GM19324 (cell line): ENCODE measurements at regions not wholly inside any gene's neighbourhood (a gene's known extent, or its start where the extent isn't known, plus 50 kb on each side); places are given as distances from the start of the nearest gene placed in this dataset.
"Not testable (repeated sequence)": the region's sequence is repeated elsewhere in the genome, so short reads cannot be mapped to it uniquely, and the experiment has no call there.

Experiments
- ATAC-seq: cut with Tn5 transposase; IDR thresholded peaks from one replicate; pipeline ENCODE4 v1.9.1; 2021; ENCODE audit warnings: mild to moderate bottlenecking, moderate library complexity; ENCODE audit not compliant: unreplicated experiment, low FRiP score

DNA sequence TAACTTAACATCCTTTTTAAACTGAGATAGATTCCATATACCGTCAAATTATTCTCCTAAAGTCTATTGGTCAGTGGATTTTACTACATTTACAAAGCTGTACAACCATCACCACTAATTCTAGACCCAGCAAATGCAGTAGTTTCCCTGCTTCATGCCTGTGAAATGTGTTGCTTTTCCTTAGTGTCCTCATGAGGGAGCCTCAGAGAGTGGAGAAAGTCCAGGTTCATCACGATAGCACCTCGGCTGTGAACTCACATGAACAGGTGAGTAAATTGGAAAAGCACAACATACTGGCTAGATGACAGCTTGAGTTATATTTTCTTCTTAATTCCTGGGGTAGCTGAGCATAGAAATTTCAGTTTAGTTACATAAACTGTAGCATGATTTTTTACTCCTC is 653.7 kb downstream of the MTRR start:
- ATAC-seq = no peak

GRCh38 chr5:8523501-8523900 is 654.6 kb downstream of the MTRR start:
- ATAC-seq = no peak

DNA sequence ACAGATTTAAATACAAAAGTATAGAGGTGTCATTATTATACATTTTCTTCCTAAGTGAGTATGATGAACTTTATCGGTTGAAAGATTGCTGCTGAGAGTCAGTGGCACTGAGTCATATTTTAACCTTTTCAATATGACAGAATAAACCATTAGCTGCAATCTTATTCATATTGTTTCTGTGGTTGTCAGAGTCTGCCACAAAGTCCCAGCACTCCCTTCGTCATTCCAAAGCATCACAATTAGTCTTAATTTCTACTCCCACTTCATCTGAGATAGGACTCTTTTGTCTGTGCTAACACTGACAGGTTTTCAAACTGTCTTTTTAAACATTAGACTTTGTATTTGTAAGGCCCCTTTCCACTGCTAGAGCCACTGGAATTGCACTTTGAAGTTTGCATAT is 656.9 kb downstream of the MTRR start:
- no peak for ATAC-seq

GRCh38 chr5:8528106-8528505 is 659.2 kb downstream of the MTRR start:
- no peak for ATAC-seq

DNA sequence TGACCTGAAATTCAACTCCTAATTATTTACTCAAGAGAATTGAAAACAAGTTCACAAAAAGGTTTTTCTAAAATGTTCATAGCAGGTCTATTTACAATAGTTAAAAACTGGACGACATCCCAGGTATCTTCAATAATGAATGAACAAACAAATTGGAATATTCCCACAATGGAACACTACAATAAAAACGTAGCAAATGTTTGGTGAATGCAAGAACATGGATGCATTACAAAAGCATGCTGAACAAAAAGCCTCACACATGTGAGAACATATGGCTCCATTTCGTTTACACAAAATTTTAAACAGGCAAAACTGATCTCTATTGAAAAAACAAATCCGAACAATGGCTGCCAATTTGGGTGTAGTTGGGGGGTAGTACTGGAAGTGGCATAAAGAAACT is 669.9 kb downstream of the MTRR start:
- no peak for ATAC-seq

DNA sequence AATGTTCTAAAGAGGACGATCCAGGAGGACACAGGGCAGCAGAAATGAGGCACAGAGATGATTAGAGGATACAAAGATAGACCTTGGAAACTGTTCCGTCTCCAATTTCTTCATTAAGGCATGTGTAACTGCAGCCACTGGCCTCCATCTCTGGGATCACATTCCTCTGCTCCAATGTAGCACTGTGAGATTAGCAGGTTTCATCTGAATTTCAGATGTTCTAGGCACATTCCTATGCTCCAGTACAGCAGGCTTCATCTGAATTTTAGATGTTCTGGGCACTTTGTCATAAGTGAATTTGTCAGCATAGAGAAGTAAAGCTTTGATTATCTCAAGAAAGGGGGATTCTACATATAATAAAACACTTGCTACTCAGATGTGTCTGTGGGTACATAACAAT is 671.4 kb downstream of the MTRR start:
- ATAC-seq = no peak

GRCh38 chr5:8550921-8551320 is 682.0 kb downstream of the MTRR start:
- no peak for ATAC-seq

GRCh38 chr5:8553364-8553763 is 684.4 kb downstream of the MTRR start:
- ATAC-seq = no peak

- ATAC-seq = no peak
Observed at GRCh38 chr5:8557728-8558127, 688.8 kb downstream of the MTRR start.

GRCh38 chr5:8560776-8561175 is 691.8 kb downstream of the MTRR start:
- ATAC-seq = no peak

DNA sequence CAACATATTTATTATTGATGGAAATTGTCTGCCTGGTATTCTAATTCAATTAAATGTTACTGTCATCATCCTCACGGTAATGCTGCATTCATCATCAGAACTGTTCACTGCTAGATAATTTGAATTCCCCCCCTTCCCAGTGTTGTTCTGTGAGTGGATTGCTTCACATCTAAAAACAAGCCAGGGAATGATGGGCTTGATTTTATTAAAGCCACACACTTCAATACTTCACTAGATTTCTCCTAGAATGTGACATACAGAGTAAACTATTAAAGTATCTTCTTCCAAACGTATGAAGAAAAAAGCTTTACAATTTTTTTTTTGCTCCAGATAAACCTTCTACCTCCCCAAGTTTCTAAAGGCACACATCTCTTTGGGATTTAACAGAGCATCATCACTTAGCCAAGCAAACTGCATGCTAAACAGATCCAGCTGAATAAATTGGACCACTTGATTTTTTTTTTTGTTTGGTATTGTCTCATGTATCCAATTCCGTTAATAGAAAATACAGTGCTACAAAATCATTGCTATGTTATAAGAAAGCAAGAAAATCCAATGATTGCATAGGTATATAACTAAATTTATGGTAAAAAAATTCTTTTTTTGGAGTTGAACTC is 692.4 kb downstream of the MTRR start:
- no peak for ATAC-seq

DNA sequence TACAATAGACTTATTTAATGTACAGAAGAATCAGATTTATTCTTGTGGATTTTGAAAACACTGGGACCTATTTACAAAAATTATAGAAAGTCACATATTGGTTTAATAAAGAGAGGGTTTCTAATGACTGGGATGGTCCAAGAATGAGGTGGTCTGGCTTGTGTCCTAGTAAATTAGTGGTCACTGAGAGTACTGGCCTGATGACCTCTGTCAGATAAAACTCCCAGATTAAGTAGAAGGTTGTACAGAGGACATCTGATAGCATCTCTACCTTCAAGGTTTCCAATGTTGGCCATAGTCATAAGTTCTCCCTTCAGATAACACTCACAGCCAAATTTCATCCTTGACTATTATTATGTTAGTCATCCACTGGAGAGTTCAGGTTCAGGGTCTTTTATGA is 692.9 kb downstream of the MTRR start:
- ATAC-seq = no peak

- not testable (repeated sequence) for ATAC-seq
Observed at GRCh38 chr5:8563540-8563939, 694.6 kb downstream of the MTRR start.

- ATAC-seq = no peak
Observed at GRCh38 chr5:8568858-8569257, 699.9 kb downstream of the MTRR start.

DNA sequence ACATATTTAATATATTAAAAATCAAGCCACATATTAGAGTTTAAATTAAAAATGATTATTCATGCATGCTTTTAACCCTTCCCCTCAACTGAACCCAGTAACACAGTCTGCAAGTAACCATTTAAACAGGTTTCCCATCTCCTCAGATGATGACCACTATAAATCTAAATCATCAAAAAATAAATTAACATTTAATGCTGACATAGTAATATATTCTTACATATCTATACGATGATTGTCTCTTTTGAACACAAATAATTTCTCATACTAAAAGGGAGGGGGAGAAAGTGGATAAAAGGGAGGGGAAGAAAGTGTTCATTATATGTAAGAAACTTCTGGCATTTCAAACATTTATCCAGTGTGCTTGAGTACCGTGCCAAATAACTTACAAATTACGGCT is 701.6 kb downstream of the MTRR start:
- no peak for ATAC-seq

DNA sequence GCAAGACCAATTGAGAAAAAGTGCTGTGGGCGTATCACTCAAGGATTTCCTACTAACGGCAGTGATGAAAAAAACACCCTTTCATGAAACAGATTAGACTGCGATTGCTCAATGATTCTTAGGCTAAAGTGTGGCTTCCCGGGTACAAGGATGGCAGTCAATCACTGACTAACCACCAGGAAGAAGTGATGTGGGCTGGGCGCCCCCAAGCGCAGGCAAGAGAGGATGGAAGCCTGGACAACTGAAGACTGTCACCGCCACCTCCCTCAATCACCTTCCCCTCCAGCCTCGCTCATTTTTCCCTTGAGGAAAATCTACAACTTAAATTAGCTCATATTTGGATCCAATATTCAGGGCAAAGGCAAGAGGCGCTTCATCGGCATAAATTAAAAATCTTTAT is 707.2 kb downstream of the MTRR start:
- no peak for ATAC-seq

- ATAC-seq = no peak
Observed at GRCh38 chr5:8577792-8578191, 708.8 kb downstream of the MTRR start.

GRCh38 chr5:8580298-8580697 is 711.4 kb downstream of the MTRR start:
- no peak for ATAC-seq

GRCh38 chr5:8581047-8581446 is 712.1 kb downstream of the MTRR start:
- ATAC-seq = no peak

DNA sequence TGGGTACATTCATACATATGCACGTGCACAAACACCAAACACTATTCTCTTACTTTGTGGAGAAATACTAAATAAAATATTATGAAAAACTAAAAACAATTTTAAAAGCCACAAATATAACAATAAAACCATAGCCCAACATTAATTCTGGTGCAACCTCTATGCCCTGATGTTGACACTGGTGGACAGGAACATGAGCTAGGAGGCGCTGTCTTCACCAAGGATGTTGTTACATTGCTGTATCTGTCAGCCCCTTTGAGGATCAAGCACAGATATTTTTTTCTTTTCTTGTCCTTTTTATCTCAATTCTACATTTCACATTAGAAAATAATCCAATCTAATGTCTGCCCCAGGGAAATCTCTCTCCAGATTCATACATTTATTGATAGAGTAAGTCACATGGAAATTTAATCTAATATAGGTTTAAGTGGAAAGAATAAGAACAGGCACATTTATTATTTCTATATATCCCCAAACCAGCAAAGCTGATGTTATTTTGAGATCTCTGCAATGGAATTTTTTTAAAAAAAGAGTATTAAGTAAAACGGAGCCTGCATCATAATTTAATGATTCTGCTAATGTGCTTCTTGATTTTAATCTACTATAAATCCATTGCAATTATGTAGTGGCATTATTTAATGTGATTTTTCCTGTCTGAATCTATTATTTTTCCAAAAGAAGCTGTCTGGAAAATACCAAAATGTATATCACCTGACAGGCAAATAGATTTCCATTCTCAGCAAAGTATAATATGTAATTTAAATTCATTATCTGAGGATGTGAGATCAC is 716.5 kb downstream of the MTRR start:
- ATAC-seq = no peak

GRCh38 chr5:8590959-8591358 is 722.0 kb downstream of the MTRR start:
- ATAC-seq = no peak

- ATAC-seq = no peak
Observed at GRCh38 chr5:8598356-8598755, 729.4 kb downstream of the MTRR start.
